ENCODE measurements at regions not wholly inside any gene's neighbourhood (a gene's known extent, or its start where the extent isn't known, plus 50 kb on each side); places are given as distances from the start of the nearest gene placed in this dataset.

DNA sequence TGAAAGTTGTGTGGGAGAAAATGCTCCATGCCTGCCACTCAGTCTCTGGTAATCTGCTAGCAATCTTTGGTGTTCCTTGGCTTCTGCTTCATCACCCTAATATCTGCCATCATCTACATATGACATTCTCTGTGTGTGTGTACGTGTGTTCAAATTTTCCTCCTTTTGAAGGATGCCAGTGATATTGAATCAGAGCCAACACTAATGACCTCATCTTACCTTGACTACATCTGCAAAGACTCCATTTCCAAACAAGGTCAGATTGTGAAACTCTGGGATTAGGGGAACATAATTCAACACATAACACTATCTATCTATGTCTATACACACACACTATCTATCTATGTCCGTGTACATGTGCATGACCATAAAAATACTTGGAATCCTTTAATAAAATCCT, 81.4 kb upstream of the IRS2 start:
- Mint-ChIP-seq H3K27me3 (ENCODE audit: low read depth in 3 of 3) (peaks cover 2 to 8% (median 7%) of the 10 kb centered on the region in 3 donors), H3K4me1 (peaks cover 3 to 10% of the 10 kb centered on the region in 2 donors), H3K36me3 (no peaks in the 10 kb centered on the region), H3K9me3 (peaks cover 0 to 1% (median 0%) of the 10 kb centered on the region in 6 donors), H3K27ac (no peak overlapping the region), H3K4me3 (no peak overlapping the region)
- DNase-seq = no peak

GRCh38 chr13:109862627-109863026, 76.2 kb upstream of the IRS2 start:
- H3K4me3 Mint-ChIP-seq = no peak overlapping the region
- peaks cover 4 to 10% (median 5%) of the 10 kb centered on the region in 3 donors for H3K27me3 Mint-ChIP-seq (ENCODE audit: low read depth in 3 of 3)
- peaks cover 0 to 1% (median 0%) of the 10 kb centered on the region in 6 donors for H3K9me3 Mint-ChIP-seq
- H3K27ac Mint-ChIP-seq = no peak overlapping the region
- no peaks in the 10 kb centered on the region for H3K4me1 Mint-ChIP-seq
- no peaks in the 10 kb centered on the region for H3K36me3 Mint-ChIP-seq
- no peak for DNase-seq

DNA sequence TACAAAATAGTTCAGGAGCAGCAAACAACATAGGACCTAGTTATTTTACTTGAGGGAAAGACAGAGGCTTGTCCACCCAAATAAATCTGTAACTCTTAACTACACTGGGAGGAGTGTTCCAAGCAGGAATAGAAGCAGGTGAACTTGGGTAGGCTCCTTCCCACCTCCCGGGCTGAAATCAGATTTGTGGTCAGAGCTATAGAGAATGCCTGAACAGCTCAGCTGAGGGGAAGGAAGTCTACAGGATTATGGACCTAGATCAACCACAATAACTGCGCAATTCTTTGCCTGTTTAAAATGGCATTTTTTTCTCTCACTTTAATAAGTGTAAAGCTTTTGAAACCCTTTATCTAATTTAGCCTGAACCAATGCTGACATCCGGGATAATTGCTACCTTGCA, 73.5 kb upstream of the IRS2 start:
- Mint-ChIP-seq H3K9me3 (peaks cover 0 to 1% (median 0%) of the 10 kb centered on the region in 6 donors), H3K27me3 (ENCODE audit: low read depth in 3 of 3) (peaks cover 6 to 10% (median 8%) of the 10 kb centered on the region in 3 donors), H3K4me3 (no peak overlapping the region), H3K36me3 (no peaks in the 10 kb centered on the region), H3K27ac (no peak overlapping the region), H3K4me1 (no peaks in the 10 kb centered on the region)
- no peak for DNase-seq

GRCh38 chr13:109859216-109859835, 72.9 kb upstream of the IRS2 start:
- DNase-seq = no peak
- Mint-ChIP-seq H3K4me3 (no peak overlapping the region), H3K27ac (no peak overlapping the region), H3K9me3 (peaks cover 0 to 1% (median 0%) of the 10 kb centered on the region in 6 donors), H3K4me1 (no peaks in the 10 kb centered on the region), H3K36me3 (no peaks in the 10 kb centered on the region), H3K27me3 (ENCODE audit: low read depth in 3 of 3) (peaks cover 7 to 11% (median 10%) of the 10 kb centered on the region in 3 donors)

DNA sequence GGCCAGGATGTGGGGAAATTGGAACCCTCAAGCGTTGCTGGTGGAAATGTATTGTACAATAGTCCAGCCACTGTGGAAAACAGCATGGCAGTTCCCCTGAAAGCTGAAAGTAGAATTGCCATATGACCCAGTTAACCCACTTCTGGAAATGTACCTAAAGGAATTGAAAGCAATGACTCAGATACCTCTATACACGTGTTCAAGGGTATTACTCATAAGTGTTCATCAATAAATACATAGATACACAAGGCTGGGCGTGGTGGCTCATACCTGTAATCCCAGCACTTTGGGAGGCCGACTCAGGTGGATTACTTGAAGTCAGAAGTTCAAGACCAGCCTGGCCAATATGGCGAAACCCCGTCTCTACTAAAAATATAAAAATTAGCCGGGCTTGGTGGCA, 71.9 kb upstream of the IRS2 start:
- H3K27ac Mint-ChIP-seq = no peak overlapping the region
- H3K36me3 Mint-ChIP-seq = no peaks in the 10 kb centered on the region
- DNase-seq = no peak
- no peak overlapping the region for H3K4me3 Mint-ChIP-seq
- no peaks in the 10 kb centered on the region for H3K4me1 Mint-ChIP-seq
- peaks cover 7 to 12% (median 8%) of the 10 kb centered on the region in 3 donors for H3K27me3 Mint-ChIP-seq (ENCODE audit: low read depth in 3 of 3)
- peaks cover 0 to 1% (median 0%) of the 10 kb centered on the region in 6 donors for H3K9me3 Mint-ChIP-seq

DNA sequence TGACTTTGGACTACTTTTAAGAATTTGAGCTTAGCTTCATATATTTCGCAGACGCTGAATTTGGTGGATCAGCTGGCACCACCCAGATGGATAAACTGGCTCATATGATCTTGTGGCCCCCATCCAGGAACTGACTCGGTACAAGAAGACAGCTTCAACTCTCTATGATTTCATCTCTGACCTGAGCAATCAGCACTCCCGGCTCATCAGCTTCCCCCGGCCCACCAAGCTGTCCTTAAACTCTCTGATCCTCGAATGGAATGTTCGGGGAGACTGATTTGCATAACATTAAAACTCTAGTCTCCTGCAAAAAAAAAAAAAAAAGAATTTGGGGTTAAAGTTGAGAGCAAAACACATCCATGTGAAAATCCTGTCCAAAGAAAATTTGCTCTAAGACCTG, 71.4 kb upstream of the IRS2 start:
- Mint-ChIP-seq H3K27me3 (ENCODE audit: low read depth in 3 of 3) (peaks cover 8 to 13% (median 8%) of the 10 kb centered on the region in 3 donors), H3K9me3 (no peaks in the 10 kb centered on the region), H3K4me1 (no peaks in the 10 kb centered on the region), H3K36me3 (no peaks in the 10 kb centered on the region), H3K4me3 (no peak overlapping the region), H3K27ac (no peak overlapping the region)
- DNase-seq = no peak

GRCh38 chr13:109857325-109857724, 70.9 kb upstream of the IRS2 start:
- H3K27ac Mint-ChIP-seq = no peak overlapping the region
- no peak for DNase-seq
- no peaks in the 10 kb centered on the region for H3K9me3 Mint-ChIP-seq
- H3K36me3 Mint-ChIP-seq = no peaks in the 10 kb centered on the region
- peaks cover 8 to 13% (median 9%) of the 10 kb centered on the region in 3 donors for H3K27me3 Mint-ChIP-seq (ENCODE audit: low read depth in 3 of 3)
- no peaks in the 10 kb centered on the region for H3K4me1 Mint-ChIP-seq
- no peak overlapping the region for H3K4me3 Mint-ChIP-seq

DNA sequence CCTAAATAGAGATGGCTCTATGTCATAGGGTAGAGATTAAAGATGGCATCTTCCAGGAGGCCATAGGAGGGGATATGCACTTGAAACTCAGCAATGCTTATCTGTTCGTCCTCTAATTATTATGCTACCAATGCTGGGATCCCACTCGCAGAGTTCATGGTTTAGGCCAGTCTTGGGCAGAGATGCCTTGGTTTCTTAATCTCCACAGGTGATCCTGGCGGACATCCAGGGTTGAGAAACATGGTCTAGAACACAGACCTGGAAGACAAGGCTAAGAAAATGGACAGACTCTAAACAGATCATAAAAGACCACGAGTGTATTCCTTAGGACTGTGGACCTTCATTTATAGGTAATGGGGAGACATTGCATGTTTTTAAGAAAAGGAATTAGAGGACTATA, 70.0 kb upstream of the IRS2 start:
- no peak overlapping the region for H3K27ac Mint-ChIP-seq
- no peak overlapping the region for H3K4me3 Mint-ChIP-seq
- DNase-seq = no peak
- H3K27me3 Mint-ChIP-seq (ENCODE audit: low read depth in 3 of 3) = peaks cover 8 to 13% (median 9%) of the 10 kb centered on the region in 3 donors
- no peaks in the 10 kb centered on the region for H3K36me3 Mint-ChIP-seq
- H3K4me1 Mint-ChIP-seq = no peaks in the 10 kb centered on the region
- H3K9me3 Mint-ChIP-seq = no peaks in the 10 kb centered on the region

DNA sequence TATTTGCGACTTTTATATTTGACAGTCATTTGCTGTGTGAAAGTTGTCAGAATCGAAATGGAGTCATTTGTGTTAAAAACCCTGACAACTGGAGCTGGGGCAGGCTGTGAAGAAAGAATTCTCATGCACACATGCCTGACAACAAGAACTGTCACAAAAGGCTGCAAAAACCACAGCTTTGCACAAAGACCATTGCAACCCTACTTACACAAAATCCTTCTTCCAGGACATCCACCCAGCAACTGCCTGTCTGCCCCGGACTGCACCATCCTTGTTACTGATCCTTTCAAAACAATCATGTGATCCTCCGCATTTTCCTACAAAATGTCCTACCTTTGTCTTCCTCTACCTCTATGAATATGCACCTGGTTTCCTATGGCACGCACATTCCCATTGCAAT, 66.8 kb upstream of the IRS2 start:
- H3K4me1 Mint-ChIP-seq = no peaks in the 10 kb centered on the region
- no peaks in the 10 kb centered on the region for H3K36me3 Mint-ChIP-seq
- no peak overlapping the region for H3K4me3 Mint-ChIP-seq
- H3K27me3 Mint-ChIP-seq (ENCODE audit: low read depth in 3 of 3) = peaks cover 6 to 13% (median 7%) of the 10 kb centered on the region in 3 donors
- H3K27ac Mint-ChIP-seq = no peak overlapping the region
- no peak for DNase-seq
- no peaks in the 10 kb centered on the region for H3K9me3 Mint-ChIP-seq

GRCh38 chr13:109846185-109846584, 59.8 kb upstream of the IRS2 start:
- no peaks in the 10 kb centered on the region for H3K36me3 Mint-ChIP-seq
- H3K27me3 Mint-ChIP-seq (ENCODE audit: low read depth in 3 of 3) = peaks cover 1 to 12% (median 10%) of the 10 kb centered on the region in 3 donors
- no peaks in the 10 kb centered on the region for H3K9me3 Mint-ChIP-seq
- H3K27ac Mint-ChIP-seq = no peak overlapping the region
- no peak for DNase-seq
- no peaks in the 10 kb centered on the region for H3K4me1 Mint-ChIP-seq
- no peak overlapping the region for H3K4me3 Mint-ChIP-seq

- no peaks in the 10 kb centered on the region for H3K36me3 Mint-ChIP-seq
- DNase-seq = no peak
- no peak overlapping the region for H3K27ac Mint-ChIP-seq
- no peaks in the 10 kb centered on the region for H3K4me1 Mint-ChIP-seq
- H3K4me3 Mint-ChIP-seq = no peak overlapping the region
- H3K27me3 Mint-ChIP-seq (ENCODE audit: low read depth in 3 of 3) = peaks cover 7 to 15% (median 12%) of the 10 kb centered on the region in 3 donors
- no peaks in the 10 kb centered on the region for H3K9me3 Mint-ChIP-seq
These were observed 58.0 kb upstream of the IRS2 start for GRCh38 chr13:109844396-109844795.

GRCh38 chr13:109843695-109844094, 57.3 kb upstream of the IRS2 start:
- Mint-ChIP-seq H3K4me3 (no peak overlapping the region), H3K4me1 (no peaks in the 10 kb centered on the region), H3K36me3 (no peaks in the 10 kb centered on the region), H3K9me3 (no peaks in the 10 kb centered on the region), H3K27me3 (ENCODE audit: low read depth in 3 of 3) (peaks cover 7 to 13% (median 11%) of the 10 kb centered on the region in 3 donors), H3K27ac (no peak overlapping the region)
- DNase-seq = no peak

DNA sequence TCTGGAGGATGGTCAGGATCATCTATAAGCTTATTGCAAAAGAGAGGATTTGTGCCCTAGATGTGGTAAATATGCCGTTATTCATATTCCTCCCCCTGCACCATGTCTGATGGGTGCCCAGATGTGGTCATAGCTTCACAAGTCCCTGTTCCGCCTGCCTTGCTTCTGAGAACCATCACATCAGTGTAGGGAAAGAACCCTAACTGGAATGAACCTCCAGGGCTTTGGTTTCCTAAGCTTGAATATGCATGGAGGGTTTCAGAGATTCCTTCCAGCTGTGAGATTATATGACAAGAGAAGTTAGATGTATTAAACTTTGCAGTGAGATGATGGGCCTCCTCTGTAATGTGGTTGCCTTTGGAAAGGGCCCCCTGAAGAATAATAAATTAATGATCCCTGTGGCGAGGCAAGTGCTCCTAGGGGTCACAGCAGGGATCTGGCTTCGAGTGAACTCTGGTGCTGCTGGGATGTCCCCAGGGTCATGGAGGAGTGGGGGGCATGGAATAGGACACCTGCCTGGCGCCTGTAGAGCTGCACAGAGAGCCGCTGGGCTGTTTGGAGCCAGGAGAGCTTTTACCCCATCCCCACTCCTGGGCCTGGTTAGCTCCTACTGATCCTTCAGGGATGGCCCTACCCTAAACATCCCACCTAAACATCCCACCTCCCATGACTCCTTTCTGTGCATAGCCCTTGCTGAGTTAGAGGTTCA, 56.0 kb upstream of the IRS2 start:
- H3K27ac Mint-ChIP-seq = no peak overlapping the region
- no peak overlapping the region for H3K4me3 Mint-ChIP-seq
- DNase-seq = no peak
- H3K36me3 Mint-ChIP-seq = no peaks in the 10 kb centered on the region
- no peaks in the 10 kb centered on the region for H3K4me1 Mint-ChIP-seq
- H3K9me3 Mint-ChIP-seq = no peaks in the 10 kb centered on the region
- H3K27me3 Mint-ChIP-seq (ENCODE audit: low read depth in 3 of 3) = peaks cover 7 to 11% (median 10%) of the 10 kb centered on the region in 3 donors

DNA sequence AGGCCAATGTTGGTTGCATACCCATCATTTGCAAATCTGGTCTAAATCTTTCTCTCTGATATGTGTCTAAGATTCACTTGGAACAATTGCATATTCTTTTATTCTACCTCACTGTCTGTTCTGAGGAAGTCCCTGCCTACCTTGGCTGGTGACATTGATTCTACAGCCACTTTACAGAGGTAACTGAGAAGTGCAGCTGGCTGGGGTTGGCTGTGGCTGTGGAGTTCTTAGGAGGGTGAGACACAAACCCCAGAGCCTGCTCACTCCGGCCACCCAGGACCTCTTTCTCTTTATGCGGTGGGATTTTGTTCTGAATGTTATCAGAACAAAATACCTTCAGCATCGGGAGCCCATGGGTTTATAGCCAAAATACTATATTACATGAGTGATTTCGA, 54.5 kb upstream of the IRS2 start:
- Mint-ChIP-seq H3K9me3 (no peaks in the 10 kb centered on the region), H3K4me3 (no peak overlapping the region), H3K27ac (no peak overlapping the region), H3K27me3 (ENCODE audit: low read depth in 3 of 3) (peaks cover 4 to 11% (median 7%) of the 10 kb centered on the region in 3 donors), H3K36me3 (no peaks in the 10 kb centered on the region), H3K4me1 (no peaks in the 10 kb centered on the region)
- DNase-seq = no peak
